ENCODE measurements at regions not wholly inside any gene's neighbourhood (a gene's known extent, or its start where the extent isn't known, plus 50 kb on each side); places are given as distances from the start of the nearest gene placed in this dataset.

GRCh38 chr6:25041485-25042035 is 105.8 kb upstream of the RIPOR2 start:
- DNase-seq, result no peak

- DNase-seq, result no peak
Measured at GRCh38 chr6:25042036-25042521, 106.3 kb upstream of the RIPOR2 start.

GRCh38 chr6:25042536-25042935 is 106.8 kb upstream of the RIPOR2 start:
- DNase-seq, result no peak

- no peak for DNase-seq
Measured at GRCh38 chr6:25042984-25043725, 107.4 kb upstream of the RIPOR2 start.

- no peak for DNase-seq
Measured at GRCh38 chr6:25043892-25044291, 108.1 kb upstream of the RIPOR2 start.

GRCh38 chr6:25046942-25047341 is 111.2 kb upstream of the RIPOR2 start:
- DNase-seq, result no peak

GRCh38 chr6:25050356-25050755 is 114.6 kb upstream of the RIPOR2 start:
- no peak for DNase-seq

- no peak for DNase-seq
Measured at GRCh38 chr6:25051083-25051482, 115.3 kb upstream of the RIPOR2 start.

GRCh38 chr6:25052181-25052580 is 116.4 kb upstream of the RIPOR2 start:
- no peak for DNase-seq

- no peak for DNase-seq
Measured at GRCh38 chr6:25053875-25054371, 118.2 kb upstream of the RIPOR2 start.

- DNase-seq, result no peak
Measured at GRCh38 chr6:25054469-25054868, 118.7 kb upstream of the RIPOR2 start.

- DNase-seq, result no peak
Measured at GRCh38 chr6:25056130-25056529, 120.4 kb upstream of the RIPOR2 start.

GRCh38 chr6:25057111-25057905 is 121.5 kb upstream of the RIPOR2 start:
- no peak for DNase-seq

GRCh38 chr6:25058441-25058840 is 122.7 kb upstream of the RIPOR2 start:
- DNase-seq, result no peak

- no peak for DNase-seq
Measured at GRCh38 chr6:25058941-25059340, 123.2 kb upstream of the RIPOR2 start.

- DNase-seq, result no peak
Measured at GRCh38 chr6:25060522-25060921, 124.8 kb upstream of the RIPOR2 start.

- no peak for DNase-seq
Measured at GRCh38 chr6:25061289-25061936, 125.7 kb upstream of the RIPOR2 start.

- no peak for DNase-seq
Measured at GRCh38 chr6:25062070-25062811, 126.5 kb upstream of the RIPOR2 start.

GRCh38 chr6:25064006-25064405 is 128.2 kb upstream of the RIPOR2 start:
- DNase-seq, result no peak

GRCh38 chr6:25065666-25066065 is 129.9 kb upstream of the RIPOR2 start:
- DNase-seq, result no peak

- DNase-seq, result no peak
Measured at GRCh38 chr6:25066593-25066992, 130.8 kb upstream of the RIPOR2 start.

- no peak for DNase-seq
Measured at GRCh38 chr6:25068866-25069265, 133.1 kb upstream of the RIPOR2 start.

All from right hindlimb (tissue), 1 donor.